ENCODE measurements at regions not wholly inside any gene's neighbourhood (a gene's known extent, or its start where the extent isn't known, plus 50 kb on each side); places are given as distances from the start of the nearest gene placed in this dataset.

DNA sequence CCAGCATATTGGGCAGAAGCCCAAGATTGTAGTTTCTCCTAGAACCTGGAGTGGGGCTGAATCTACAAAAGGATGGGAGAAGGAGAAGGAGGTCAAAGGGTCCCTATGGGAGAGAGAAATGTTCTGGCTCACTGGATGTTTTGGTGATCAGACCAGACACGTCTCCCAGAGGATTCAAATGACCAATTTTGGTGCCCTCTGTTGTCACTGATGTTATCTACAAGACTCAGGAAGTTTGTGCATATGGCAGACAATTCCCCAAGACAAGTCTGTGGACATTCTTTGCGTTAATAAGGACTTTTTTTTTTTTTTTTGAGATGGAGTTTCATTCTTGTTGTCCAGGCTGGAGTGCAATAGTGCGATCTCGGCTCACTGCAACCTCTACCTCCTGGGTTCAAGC lies 137.2 kb upstream of the SMARCA2 start:
- no peak overlapping the region for H3K4me2 ChIP-seq (ENCODE audit: low read length)
- no peaks in the 10 kb centered on the region for H3K36me3 ChIP-seq (ENCODE audit: control insufficient read depth, insufficient read depth, low read length)
- no peak overlapping the region for H3K27ac ChIP-seq
- H3K79me2 ChIP-seq: no peaks in the 10 kb centered on the region
- H3K9ac ChIP-seq: no peak overlapping the region
- H3K4me3 ChIP-seq (ENCODE audit: low read depth, low read length): no peak overlapping the region
- H2AFZ ChIP-seq: no peak overlapping the region
- no peaks in the 10 kb centered on the region for H3K27me3 ChIP-seq (ENCODE audit: control insufficient read depth, insufficient read depth, low read length)
- TF ChIP-seq, protein P1, sequence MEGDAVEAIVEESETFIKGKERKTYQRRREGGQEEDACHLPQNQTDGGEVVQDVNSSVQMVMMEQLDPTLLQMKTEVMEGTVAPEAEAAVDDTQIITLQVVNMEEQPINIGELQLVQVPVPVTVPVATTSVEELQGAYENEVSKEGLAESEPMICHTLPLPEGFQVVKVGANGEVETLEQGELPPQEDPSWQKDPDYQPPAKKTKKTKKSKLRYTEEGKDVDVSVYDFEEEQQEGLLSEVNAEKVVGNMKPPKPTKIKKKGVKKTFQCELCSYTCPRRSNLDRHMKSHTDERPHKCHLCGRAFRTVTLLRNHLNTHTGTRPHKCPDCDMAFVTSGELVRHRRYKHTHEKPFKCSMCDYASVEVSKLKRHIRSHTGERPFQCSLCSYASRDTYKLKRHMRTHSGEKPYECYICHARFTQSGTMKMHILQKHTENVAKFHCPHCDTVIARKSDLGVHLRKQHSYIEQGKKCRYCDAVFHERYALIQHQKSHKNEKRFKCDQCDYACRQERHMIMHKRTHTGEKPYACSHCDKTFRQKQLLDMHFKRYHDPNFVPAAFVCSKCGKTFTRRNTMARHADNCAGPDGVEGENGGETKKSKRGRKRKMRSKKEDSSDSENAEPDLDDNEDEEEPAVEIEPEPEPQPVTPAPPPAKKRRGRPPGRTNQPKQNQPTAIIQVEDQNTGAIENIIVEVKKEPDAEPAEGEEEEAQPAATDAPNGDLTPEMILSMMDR (IDR thresholded peaks at IDR 0.05): no peak
- H3K4me1 ChIP-seq: no peaks in the 10 kb centered on the region
- H3K9me3 ChIP-seq (ENCODE audit: control insufficient read depth, low read length): no peaks in the 10 kb centered on the region

DNA sequence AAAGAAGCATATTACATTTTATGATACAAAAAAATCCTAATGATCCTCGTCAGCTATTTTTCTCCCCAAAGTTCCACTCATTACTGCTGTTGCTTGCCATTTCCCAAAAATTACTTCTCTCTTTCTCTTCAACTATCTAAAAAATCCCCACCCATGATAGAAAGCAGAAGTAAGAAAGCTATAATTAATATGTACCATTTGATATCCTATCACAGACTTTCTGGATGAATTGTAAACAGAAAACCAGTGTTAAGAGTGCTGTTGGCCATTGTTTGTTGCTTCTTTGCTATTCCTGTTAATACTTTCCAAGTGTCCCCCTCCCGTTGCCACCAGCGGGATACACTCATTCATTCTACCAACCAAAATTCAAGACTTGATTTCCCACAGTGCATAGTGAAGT lies 136.3 kb upstream of the SMARCA2 start:
- Histone ChIP-seq H3K36me3 (ENCODE audit: control insufficient read depth, insufficient read depth, low read length) (no peaks in the 10 kb centered on the region), H3K79me2 (no peaks in the 10 kb centered on the region), H2AFZ (no peak overlapping the region), H3K4me3 (ENCODE audit: low read depth, low read length) (no peak overlapping the region), H3K4me2 (ENCODE audit: low read length) (no peak overlapping the region), H3K27ac (no peak overlapping the region), H3K9me3 (ENCODE audit: control insufficient read depth, low read length) (no peaks in the 10 kb centered on the region), H3K27me3 (ENCODE audit: control insufficient read depth, insufficient read depth, low read length) (no peaks in the 10 kb centered on the region), H3K9ac (no peak overlapping the region), H3K4me1 (no peaks in the 10 kb centered on the region)
- TF ChIP-seq, protein P1 (IDR thresholded peaks at IDR 0.05): no peak

DNA sequence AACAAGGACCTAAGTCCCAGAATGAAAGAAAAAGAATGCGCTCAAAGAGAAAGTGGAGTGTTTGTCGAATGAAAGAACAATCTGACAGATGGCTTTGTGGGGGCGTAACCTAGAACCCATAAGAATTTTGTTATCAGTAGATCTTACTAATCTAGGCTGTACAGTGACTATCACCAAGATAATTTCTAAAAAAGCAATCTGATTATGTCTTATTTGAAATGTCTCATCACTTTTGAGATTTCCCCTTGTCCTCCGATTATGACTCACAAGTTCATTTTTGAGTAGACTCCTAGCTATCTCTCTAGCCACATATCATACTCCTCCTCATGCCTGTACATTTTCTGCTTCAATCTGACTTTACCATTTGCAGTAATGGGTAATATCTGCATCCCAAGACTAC lies 135.6 kb upstream of the SMARCA2 start:
- Histone ChIP-seq H3K9me3 (ENCODE audit: control insufficient read depth, low read length) (no peaks in the 10 kb centered on the region), H3K36me3 (ENCODE audit: control insufficient read depth, insufficient read depth, low read length) (no peaks in the 10 kb centered on the region), H3K4me3 (ENCODE audit: low read depth, low read length) (no peak overlapping the region), H3K4me1 (no peaks in the 10 kb centered on the region), H3K9ac (no peak overlapping the region), H2AFZ (no peak overlapping the region), H3K27me3 (ENCODE audit: control insufficient read depth, insufficient read depth, low read length) (no peaks in the 10 kb centered on the region), H3K27ac (no peak overlapping the region), H3K4me2 (ENCODE audit: low read length) (no peak overlapping the region), H3K79me2 (no peaks in the 10 kb centered on the region)
- TF ChIP-seq, protein P1 (IDR thresholded peaks at IDR 0.05): no peak

DNA sequence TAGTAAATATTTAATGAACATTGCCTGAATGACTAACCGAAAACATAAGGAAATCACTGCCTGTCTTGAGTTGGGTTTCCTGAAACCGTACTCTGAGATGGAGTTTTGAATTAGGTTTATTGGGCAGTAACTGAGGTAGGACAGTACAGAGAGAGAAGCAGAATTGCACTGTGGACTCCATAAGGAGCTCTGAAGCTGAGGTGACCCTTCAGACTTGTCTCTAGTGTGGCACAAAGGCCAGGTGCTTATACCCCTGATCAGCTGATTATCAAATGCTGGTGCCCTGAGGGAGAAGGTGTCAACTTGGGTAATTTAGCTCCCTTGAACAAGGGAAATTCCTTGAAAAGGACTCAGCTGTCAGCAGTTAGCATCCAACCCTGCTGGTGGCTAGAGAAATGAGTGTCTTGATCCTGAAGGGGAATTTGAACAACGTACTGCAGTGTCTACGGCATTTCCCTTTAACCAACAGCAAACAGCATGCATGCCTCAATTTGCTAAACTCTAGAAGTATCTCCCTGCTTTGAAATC lies 135.0 kb upstream of the SMARCA2 start:
- no peak overlapping the region for H3K27ac ChIP-seq
- TF ChIP-seq, protein P1 (IDR thresholded peaks at IDR 0.05): no peak
- no peaks in the 10 kb centered on the region for H3K9me3 ChIP-seq (ENCODE audit: control insufficient read depth, low read length)
- no peaks in the 10 kb centered on the region for H3K36me3 ChIP-seq (ENCODE audit: control insufficient read depth, insufficient read depth, low read length)
- no peak overlapping the region for H2AFZ ChIP-seq
- no peak overlapping the region for H3K9ac ChIP-seq
- no peaks in the 10 kb centered on the region for H3K4me1 ChIP-seq
- no peaks in the 10 kb centered on the region for H3K79me2 ChIP-seq
- no peak overlapping the region for H3K4me2 ChIP-seq (ENCODE audit: low read length)
- no peak overlapping the region for H3K4me3 ChIP-seq (ENCODE audit: low read depth, low read length)
- H3K27me3 ChIP-seq (ENCODE audit: control insufficient read depth, insufficient read depth, low read length): no peaks in the 10 kb centered on the region

DNA sequence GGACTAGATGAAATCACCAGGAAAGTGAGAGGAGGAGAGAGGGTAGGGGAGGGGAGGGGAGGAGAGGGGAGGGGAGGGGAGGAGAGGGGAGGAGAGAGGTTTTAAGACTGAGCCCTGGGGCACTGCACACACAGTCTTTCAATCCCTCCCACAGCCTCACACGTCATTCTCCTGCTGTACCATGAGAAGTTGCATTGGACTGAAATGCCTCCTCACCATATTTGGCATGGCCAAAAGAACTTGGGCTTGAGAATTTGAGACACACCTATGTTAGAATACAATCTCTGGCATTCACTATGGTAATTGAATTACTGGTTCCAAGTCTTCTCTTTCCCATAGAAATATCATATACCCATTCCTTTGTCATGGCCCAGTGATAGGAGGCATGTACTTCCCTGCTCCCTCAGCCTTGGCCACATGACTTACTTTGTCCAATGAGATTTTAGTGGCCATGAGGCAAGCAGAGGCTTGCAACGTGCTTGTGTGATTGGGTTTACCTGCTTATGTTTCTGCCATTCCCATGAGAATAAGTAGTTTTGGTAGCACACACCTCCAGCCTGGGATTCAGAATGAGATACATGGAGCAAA lies 133.3 kb upstream of the SMARCA2 start:
- H3K4me1 ChIP-seq: no peaks in the 10 kb centered on the region
- no peak overlapping the region for H3K4me3 ChIP-seq (ENCODE audit: low read depth, low read length)

More for the DNA sequence above, 133.3 kb upstream of the SMARCA2 start:
- no peak overlapping the region for H3K27ac ChIP-seq
- TF ChIP-seq, protein P1 (IDR thresholded peaks at IDR 0.05): no peak
- H3K9me3 ChIP-seq (ENCODE audit: control insufficient read depth, low read length): no peaks in the 10 kb centered on the region
- no peaks in the 10 kb centered on the region for H3K79me2 ChIP-seq
- H3K4me2 ChIP-seq (ENCODE audit: low read length): no peak overlapping the region
- no peak overlapping the region for H2AFZ ChIP-seq
- no peaks in the 10 kb centered on the region for H3K36me3 ChIP-seq (ENCODE audit: control insufficient read depth, insufficient read depth, low read length)
- no peaks in the 10 kb centered on the region for H3K27me3 ChIP-seq (ENCODE audit: control insufficient read depth, insufficient read depth, low read length)
- H3K9ac ChIP-seq: no peak overlapping the region

Data from parathyroid adenoma (tissue), 2 donors.